ENCODE measurements at regions not wholly inside any gene's neighbourhood (a gene's known extent, or its start where the extent isn't known, plus 50 kb on each side); places are given as distances from the start of the nearest gene placed in this dataset.

GRCh38 chr2:133705287-133705686, 137.0 kb upstream of the NCKAP5 start:
- in situ Hi-C loops (cut with HindIII; ENCODE audit: low pct_unique_long_range_greater_than_20kb, low sequenced_read_pairs), result no loop called here
- DNase-seq (ENCODE audit: low read depth, low spot score), result no peak

GRCh38 chr2:133710613-133711012, 142.3 kb upstream of the NCKAP5 start:
- no peak for DNase-seq (ENCODE audit: low read depth, low spot score)
- in situ Hi-C loops (cut with HindIII; ENCODE audit: low pct_unique_long_range_greater_than_20kb, low sequenced_read_pairs), result no loop called here

- in situ Hi-C loops (cut with HindIII; ENCODE audit: low pct_unique_long_range_greater_than_20kb, low sequenced_read_pairs), result no loop called here
- no peak for DNase-seq (ENCODE audit: low read depth, low spot score)
Observed at GRCh38 chr2:133711201-133711600, 142.9 kb upstream of the NCKAP5 start.

- DNase-seq (ENCODE audit: low read depth, low spot score), result no peak
- in situ Hi-C loops (cut with HindIII; ENCODE audit: low pct_unique_long_range_greater_than_20kb, low sequenced_read_pairs), result no loop called here
Observed at GRCh38 chr2:133711806-133712205, 143.5 kb upstream of the NCKAP5 start.

GRCh38 chr2:133712369-133712768, 144.1 kb upstream of the NCKAP5 start:
- in situ Hi-C loops (cut with HindIII; ENCODE audit: low pct_unique_long_range_greater_than_20kb, low sequenced_read_pairs), result no loop called here
- DNase-seq (ENCODE audit: low read depth, low spot score), result no peak

GRCh38 chr2:133713049-133713580, 144.9 kb upstream of the NCKAP5 start:
- no peak for DNase-seq (ENCODE audit: low read depth, low spot score)
- in situ Hi-C loops (cut with HindIII; ENCODE audit: low pct_unique_long_range_greater_than_20kb, low sequenced_read_pairs), result no loop called here

- DNase-seq (ENCODE audit: low read depth, low spot score), result no peak
- in situ Hi-C loops (cut with HindIII; ENCODE audit: low pct_unique_long_range_greater_than_20kb, low sequenced_read_pairs), result no loop called here
Observed at GRCh38 chr2:133716166-133716565, 147.9 kb upstream of the NCKAP5 start.

GRCh38 chr2:133717497-133717896, 149.2 kb upstream of the NCKAP5 start:
- in situ Hi-C loops (cut with HindIII; ENCODE audit: low pct_unique_long_range_greater_than_20kb, low sequenced_read_pairs), result no loop called here
- DNase-seq (ENCODE audit: low read depth, low spot score), result no peak

- DNase-seq (ENCODE audit: low read depth, low spot score), result no peak
- in situ Hi-C loops (cut with HindIII; ENCODE audit: low pct_unique_long_range_greater_than_20kb, low sequenced_read_pairs), result no loop called here
Observed at GRCh38 chr2:133718688-133719201, 150.5 kb upstream of the NCKAP5 start.

- DNase-seq (ENCODE audit: low read depth, low spot score), result no peak
- in situ Hi-C loops (cut with HindIII; ENCODE audit: low pct_unique_long_range_greater_than_20kb, low sequenced_read_pairs), result no loop called here
Observed at GRCh38 chr2:133720429-133720828, 152.2 kb upstream of the NCKAP5 start.

- in situ Hi-C loops (cut with HindIII; ENCODE audit: low pct_unique_long_range_greater_than_20kb, low sequenced_read_pairs), result no loop called here
- DNase-seq (ENCODE audit: low read depth, low spot score), result no peak
Observed at GRCh38 chr2:133721118-133721517, 152.9 kb upstream of the NCKAP5 start.

GRCh38 chr2:133723133-133723532, 154.9 kb upstream of the NCKAP5 start:
- in situ Hi-C loops (cut with HindIII; ENCODE audit: low pct_unique_long_range_greater_than_20kb, low sequenced_read_pairs), result no loop called here
- no peak for DNase-seq (ENCODE audit: low read depth, low spot score)

- DNase-seq (ENCODE audit: low read depth, low spot score), result no peak
- in situ Hi-C loops (cut with HindIII; ENCODE audit: low pct_unique_long_range_greater_than_20kb, low sequenced_read_pairs), result no loop called here
Observed at GRCh38 chr2:133726973-133727372, 158.7 kb upstream of the NCKAP5 start.

GRCh38 chr2:133732059-133732458, 163.8 kb upstream of the NCKAP5 start:
- in situ Hi-C loops (cut with HindIII; ENCODE audit: low pct_unique_long_range_greater_than_20kb, low sequenced_read_pairs), result no loop called here
- no peak for DNase-seq (ENCODE audit: low read depth, low spot score)

GRCh38 chr2:133732982-133733900, 165.0 kb upstream of the NCKAP5 start:
- no peak for DNase-seq (ENCODE audit: low read depth, low spot score)
- in situ Hi-C loops (cut with HindIII; ENCODE audit: low pct_unique_long_range_greater_than_20kb, low sequenced_read_pairs), result no loop called here

GRCh38 chr2:133733901-133734255, 165.6 kb upstream of the NCKAP5 start:
- no peak for DNase-seq (ENCODE audit: low read depth, low spot score)
- in situ Hi-C loops (cut with HindIII; ENCODE audit: low pct_unique_long_range_greater_than_20kb, low sequenced_read_pairs), result no loop called here

- in situ Hi-C loops (cut with HindIII; ENCODE audit: low pct_unique_long_range_greater_than_20kb, low sequenced_read_pairs), result no loop called here
- DNase-seq (ENCODE audit: low read depth, low spot score), result no peak
Observed at GRCh38 chr2:133734716-133735495, 166.6 kb upstream of the NCKAP5 start.

- no peak for DNase-seq (ENCODE audit: low read depth, low spot score)
- in situ Hi-C loops (cut with HindIII; ENCODE audit: low pct_unique_long_range_greater_than_20kb, low sequenced_read_pairs), result no loop called here
Observed at GRCh38 chr2:133736674-133737073, 168.4 kb upstream of the NCKAP5 start.

Measured in SK-MEL-5 (cell line).